ENCODE measurements at regions not wholly inside any gene's neighbourhood (a gene's known extent, or its start where the extent isn't known, plus 50 kb on each side); places are given as distances from the start of the nearest gene placed in this dataset.

DNA sequence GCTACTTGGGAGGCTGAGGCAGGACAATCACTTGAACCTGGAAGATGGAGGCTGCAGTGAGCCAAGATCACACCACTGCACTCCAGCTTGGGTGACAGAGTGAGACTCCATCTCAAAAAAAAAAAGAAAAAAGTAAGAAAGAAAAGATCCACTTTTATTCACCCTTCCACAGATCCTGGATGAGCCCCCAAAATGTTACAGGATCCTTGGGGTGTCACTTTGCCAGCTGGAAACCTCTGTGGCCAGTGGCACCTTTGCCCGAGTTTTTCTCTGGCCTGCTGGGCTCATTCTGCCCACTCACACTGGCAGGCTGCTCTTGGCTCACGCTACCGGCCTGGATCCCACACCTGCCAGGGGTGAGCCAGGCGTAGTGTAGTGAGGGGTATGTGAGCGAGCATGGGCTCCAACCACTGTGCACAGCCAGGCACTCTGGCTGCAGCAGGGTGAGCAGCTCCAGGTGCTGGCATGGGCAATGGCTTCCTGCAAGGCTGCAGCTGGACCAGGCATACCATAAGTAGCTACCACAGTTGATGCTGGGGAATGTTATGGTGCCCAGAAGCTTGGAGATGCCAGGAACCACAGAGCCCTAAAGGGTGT, 57.8 kb upstream of the C15orf39 start:
- Histone ChIP-seq H3K36me3 (peaks cover 0 to 4% (median 0%) of the 10 kb centered on the region in 3 donors), H3K27ac (no peak overlapping the region), H3K27me3 (no peaks in the 10 kb centered on the region), H3K4me3 (no peak overlapping the region), H3K9me3 (peaks cover 3 to 69% (median 17%) of the 10 kb centered on the region in 4 donors), H3K4me1 (no peaks in the 10 kb centered on the region)
- DNase-seq (ENCODE audit: low spot score in 2 of 2), result no peak
- TF ChIP-seq, protein P1, sequence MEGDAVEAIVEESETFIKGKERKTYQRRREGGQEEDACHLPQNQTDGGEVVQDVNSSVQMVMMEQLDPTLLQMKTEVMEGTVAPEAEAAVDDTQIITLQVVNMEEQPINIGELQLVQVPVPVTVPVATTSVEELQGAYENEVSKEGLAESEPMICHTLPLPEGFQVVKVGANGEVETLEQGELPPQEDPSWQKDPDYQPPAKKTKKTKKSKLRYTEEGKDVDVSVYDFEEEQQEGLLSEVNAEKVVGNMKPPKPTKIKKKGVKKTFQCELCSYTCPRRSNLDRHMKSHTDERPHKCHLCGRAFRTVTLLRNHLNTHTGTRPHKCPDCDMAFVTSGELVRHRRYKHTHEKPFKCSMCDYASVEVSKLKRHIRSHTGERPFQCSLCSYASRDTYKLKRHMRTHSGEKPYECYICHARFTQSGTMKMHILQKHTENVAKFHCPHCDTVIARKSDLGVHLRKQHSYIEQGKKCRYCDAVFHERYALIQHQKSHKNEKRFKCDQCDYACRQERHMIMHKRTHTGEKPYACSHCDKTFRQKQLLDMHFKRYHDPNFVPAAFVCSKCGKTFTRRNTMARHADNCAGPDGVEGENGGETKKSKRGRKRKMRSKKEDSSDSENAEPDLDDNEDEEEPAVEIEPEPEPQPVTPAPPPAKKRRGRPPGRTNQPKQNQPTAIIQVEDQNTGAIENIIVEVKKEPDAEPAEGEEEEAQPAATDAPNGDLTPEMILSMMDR (IDR thresholded peaks at IDR 0.05), result no peak
- TF ChIP-seq POLR2A (IDR thresholded peaks at IDR 0.05) (no peak), EP300 (IDR thresholded peaks at IDR 0.05) (no peak)
- 90 to 91% methylated on average over 5 of the region's 5 CpGs for WGBS, 2 donors

GRCh38 chr15:75145027-75145841, 56.4 kb upstream of the C15orf39 start:
- Histone ChIP-seq H3K36me3 (peaks cover 0 to 4% (median 0%) of the 10 kb centered on the region in 3 donors), H3K27ac (no peak overlapping the region), H3K4me1 (no peaks in the 10 kb centered on the region), H3K4me3 (no peak overlapping the region), H3K9me3 (peaks cover 3 to 71% (median 17%) of the 10 kb centered on the region in 4 donors), H3K27me3 (no peaks in the 10 kb centered on the region)
- TF ChIP-seq POLR2A (IDR thresholded peaks at IDR 0.05) (no peak), EP300 (IDR thresholded peaks at IDR 0.05) (no peak)
- TF ChIP-seq, protein P1 (IDR thresholded peaks at IDR 0.05), result no peak
- no peak for DNase-seq (ENCODE audit: low spot score in 2 of 2)
- 43 to 56% methylated on average over 2 to 5 of the region's 7 CpGs for WGBS, 2 donors

- no peak overlapping the region for H3K27ac ChIP-seq
- no peak for DNase-seq (ENCODE audit: low spot score in 2 of 2)
- H3K4me1 ChIP-seq, result peaks cover 0 to 16% (median 0%) of the 10 kb centered on the region in 4 donors
- peaks cover 0 to 4% (median 0%) of the 10 kb centered on the region in 3 donors for H3K36me3 ChIP-seq
- WGBS, 2 donors, result 90 to 92% methylated on average over 2 of the region's 2 CpGs
- peaks cover 0 to 43% (median 7%) of the 10 kb centered on the region in 4 donors for H3K9me3 ChIP-seq
- H3K27me3 ChIP-seq, result no peaks in the 10 kb centered on the region
- H3K4me3 ChIP-seq, result no peak overlapping the region
- TF ChIP-seq, protein P1 (IDR thresholded peaks at IDR 0.05), result no peak
- TF ChIP-seq POLR2A (IDR thresholded peaks at IDR 0.05) (no peak), EP300 (IDR thresholded peaks at IDR 0.05) (no peak)
Measured at GRCh38 chr15:75148280-75148679, 53.4 kb upstream of the C15orf39 start.

GRCh38 chr15:75149867-75150709, 51.6 kb upstream of the C15orf39 start:
- Histone ChIP-seq H3K9me3 (peaks cover 0 to 25% (median 0%) of the 10 kb centered on the region in 4 donors), H3K4me1 (peaks cover 0 to 16% (median 0%) of the 10 kb centered on the region in 4 donors), H3K27ac (no peak overlapping the region), H3K27me3 (no peaks in the 10 kb centered on the region), H3K36me3 (no peaks in the 10 kb centered on the region), H3K4me3 (no peak overlapping the region)
- 65 to 76% methylated on average over 4 of the region's 4 CpGs for WGBS, 2 donors
- TF ChIP-seq EP300 (IDR thresholded peaks at IDR 0.05) (no peak), POLR2A (IDR thresholded peaks at IDR 0.05) (no peak)
- TF ChIP-seq, protein P1 (IDR thresholded peaks at IDR 0.05), result no peak
- DNase-seq (ENCODE audit: low spot score in 2 of 2), result no peak

Data from tibial nerve (tissue), 4 donors.